ENCODE measurements at regions not wholly inside any gene's neighbourhood (a gene's known extent, or its start where the extent isn't known, plus 50 kb on each side); places are given as distances from the start of the nearest gene placed in this dataset.

DNA sequence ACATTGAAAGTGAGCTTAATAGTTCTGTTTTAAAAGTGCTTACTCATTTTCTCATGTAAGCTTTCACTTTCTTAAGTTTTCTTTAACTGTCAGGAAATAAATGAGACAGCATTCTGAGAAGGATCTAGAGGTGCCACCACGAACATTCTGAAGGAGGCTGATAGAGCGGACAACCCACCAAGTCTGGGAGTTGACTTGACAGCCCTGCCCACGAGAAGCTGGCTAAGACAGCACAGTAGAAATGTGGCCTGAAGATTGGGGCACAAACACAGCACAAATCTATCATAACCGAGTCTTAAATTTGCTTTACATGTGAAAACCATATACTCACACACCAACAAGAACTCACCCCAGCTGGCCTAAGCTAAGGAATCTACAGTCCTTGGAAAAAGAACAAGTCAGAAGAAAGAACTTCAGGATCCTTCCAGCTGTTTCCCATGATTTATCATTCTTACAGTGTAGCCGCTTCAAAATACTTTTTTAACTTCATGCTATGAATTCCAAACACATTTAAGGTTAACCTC, 144.2 kb upstream of the TNFAIP3 start:
- Histone ChIP-seq H3K4me3 (ENCODE audit: low read length) (no peak overlapping the region), H3K9me3 (ENCODE audit: control insufficient read depth, insufficient read depth, low read length) (no peaks in the 10 kb centered on the region), H3K27me3 (ENCODE audit: control insufficient read depth, insufficient read depth, low read length) (no peaks in the 10 kb centered on the region), H3K27ac (ENCODE audit: low read length) (no peak overlapping the region), H3K36me3 (ENCODE audit: control insufficient read depth, insufficient read depth, low read length) (no peaks in the 10 kb centered on the region), H3K4me1 (ENCODE audit: control insufficient read depth, insufficient read depth, low read length) (no peaks in the 10 kb centered on the region)
- DNase-seq (ENCODE audit: low read depth, low spot score), result no peak
- no CpG with 5 or more reads among the region's 5 CpGs for WGBS (ENCODE audit: insufficient coverage, insufficient read length)

DNA sequence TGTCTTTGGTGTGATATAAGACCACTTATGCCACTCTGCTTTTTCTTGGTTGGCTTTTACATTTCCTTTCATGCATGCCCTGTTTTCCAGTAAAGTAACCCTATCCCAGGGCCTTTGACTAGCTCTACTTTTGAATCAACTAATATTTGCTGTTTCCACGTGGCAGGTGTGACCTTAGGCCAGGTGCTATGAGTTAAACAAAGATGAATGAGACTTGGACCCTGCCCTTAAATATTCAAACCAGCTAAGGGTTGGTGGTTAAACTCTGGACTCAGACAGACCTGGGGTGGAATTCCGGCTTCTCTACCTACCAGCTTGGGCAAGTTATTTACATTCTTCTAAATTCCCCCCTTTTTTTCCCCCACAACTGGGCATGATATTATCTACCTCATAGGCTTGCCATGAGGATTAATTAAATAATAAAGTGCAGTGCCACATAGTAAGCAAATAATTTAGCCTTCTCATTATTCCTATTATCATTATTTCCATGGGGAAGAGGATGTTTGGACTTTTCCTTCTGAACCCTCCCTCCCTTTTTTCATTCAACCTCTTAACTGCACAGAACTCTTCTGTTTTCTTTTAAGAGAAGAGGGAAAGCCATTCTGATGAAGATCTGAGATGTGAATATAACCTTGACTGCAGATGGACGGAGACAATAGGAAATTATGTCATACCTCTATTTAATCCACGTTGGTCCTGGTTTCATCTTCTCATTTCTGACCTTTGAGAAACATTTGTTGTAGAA, 143.6 kb upstream of the TNFAIP3 start:
- Histone ChIP-seq H3K4me1 (ENCODE audit: control insufficient read depth, insufficient read depth, low read length) (no peaks in the 10 kb centered on the region), H3K9me3 (ENCODE audit: control insufficient read depth, insufficient read depth, low read length) (no peaks in the 10 kb centered on the region), H3K27me3 (ENCODE audit: control insufficient read depth, insufficient read depth, low read length) (no peaks in the 10 kb centered on the region), H3K4me3 (ENCODE audit: low read length) (no peak overlapping the region), H3K27ac (ENCODE audit: low read length) (no peak overlapping the region), H3K36me3 (ENCODE audit: control insufficient read depth, insufficient read depth, low read length) (no peaks in the 10 kb centered on the region)
- WGBS (ENCODE audit: insufficient coverage, insufficient read length), result no CpG with 5 or more reads among the region's 4 CpGs
- no peak for DNase-seq (ENCODE audit: low read depth, low spot score)

DNA sequence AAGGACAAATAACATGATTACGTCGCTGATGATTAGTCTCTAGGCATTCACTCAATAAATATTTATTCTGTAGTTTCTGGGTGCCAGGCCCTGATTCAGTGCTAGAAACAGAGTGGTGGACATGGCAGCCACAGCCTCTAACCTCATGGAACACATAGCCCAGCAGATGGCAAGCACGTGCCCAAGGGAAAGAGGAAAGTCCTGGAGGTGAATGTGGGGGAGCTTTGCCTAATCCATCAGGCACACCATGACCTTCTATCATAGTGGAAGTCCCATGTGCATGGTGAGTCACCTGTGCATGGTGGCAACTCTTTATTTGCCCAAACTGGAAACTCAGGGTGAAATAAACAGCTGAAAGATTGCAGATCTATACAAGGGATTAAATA, 143.0 kb upstream of the TNFAIP3 start:
- H3K9me3 ChIP-seq (ENCODE audit: control insufficient read depth, insufficient read depth, low read length), result no peaks in the 10 kb centered on the region
- no peaks in the 10 kb centered on the region for H3K27me3 ChIP-seq (ENCODE audit: control insufficient read depth, insufficient read depth, low read length)
- H3K4me1 ChIP-seq (ENCODE audit: control insufficient read depth, insufficient read depth, low read length), result no peaks in the 10 kb centered on the region
- no peak overlapping the region for H3K4me3 ChIP-seq (ENCODE audit: low read length)
- H3K27ac ChIP-seq (ENCODE audit: low read length), result no peak overlapping the region
- WGBS (ENCODE audit: insufficient coverage, insufficient read length), result no CpG with 5 or more reads among the region's 3 CpGs
- H3K36me3 ChIP-seq (ENCODE audit: control insufficient read depth, insufficient read depth, low read length), result no peaks in the 10 kb centered on the region
- no peak for DNase-seq (ENCODE audit: low read depth, low spot score)

- no CpG with 5 or more reads among the region's 10 CpGs for WGBS (ENCODE audit: insufficient coverage, insufficient read length)
- no peak for DNase-seq (ENCODE audit: low read depth, low spot score)
- no peaks in the 10 kb centered on the region for H3K27me3 ChIP-seq (ENCODE audit: control insufficient read depth, insufficient read depth, low read length)
- H3K9me3 ChIP-seq (ENCODE audit: control insufficient read depth, insufficient read depth, low read length), result no peaks in the 10 kb centered on the region
- H3K4me3 ChIP-seq (ENCODE audit: low read length), result no peak overlapping the region
- no peaks in the 10 kb centered on the region for H3K36me3 ChIP-seq (ENCODE audit: control insufficient read depth, insufficient read depth, low read length)
- H3K27ac ChIP-seq (ENCODE audit: low read length), result no peak overlapping the region
- H3K4me1 ChIP-seq (ENCODE audit: control insufficient read depth, insufficient read depth, low read length), result no peaks in the 10 kb centered on the region
These were observed 142.4 kb upstream of the TNFAIP3 start for GRCh38 chr6:137724495-137725211.

DNA sequence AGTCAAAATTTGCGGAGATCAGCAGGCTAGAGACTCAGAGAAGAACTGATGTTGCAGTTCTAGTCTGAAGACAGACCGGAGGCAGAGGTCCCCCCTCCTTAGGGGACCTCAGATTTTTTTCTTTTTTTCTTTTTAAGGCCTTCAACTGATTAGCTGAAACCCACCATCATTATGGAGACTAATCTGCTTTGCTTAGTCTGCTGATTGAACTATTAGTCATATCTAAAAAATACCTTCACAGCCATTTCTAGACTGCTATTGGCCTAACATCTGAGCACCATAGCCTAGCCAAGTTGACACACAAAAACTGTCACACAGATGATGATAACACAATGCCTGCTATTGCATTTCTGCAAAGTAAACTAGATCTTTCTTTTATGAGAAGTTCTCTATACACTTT, 141.1 kb upstream of the TNFAIP3 start:
- Histone ChIP-seq H3K27ac (ENCODE audit: low read length) (no peak overlapping the region), H3K9me3 (ENCODE audit: control insufficient read depth, insufficient read depth, low read length) (no peaks in the 10 kb centered on the region), H3K4me1 (ENCODE audit: control insufficient read depth, insufficient read depth, low read length) (no peaks in the 10 kb centered on the region), H3K36me3 (ENCODE audit: control insufficient read depth, insufficient read depth, low read length) (no peaks in the 10 kb centered on the region), H3K4me3 (ENCODE audit: low read length) (no peak overlapping the region), H3K27me3 (ENCODE audit: control insufficient read depth, insufficient read depth, low read length) (no peaks in the 10 kb centered on the region)
- WGBS (ENCODE audit: insufficient coverage, insufficient read length), result no CpG with 5 or more reads among the region's 2 CpGs
- no peak for DNase-seq (ENCODE audit: low read depth, low spot score)

DNA sequence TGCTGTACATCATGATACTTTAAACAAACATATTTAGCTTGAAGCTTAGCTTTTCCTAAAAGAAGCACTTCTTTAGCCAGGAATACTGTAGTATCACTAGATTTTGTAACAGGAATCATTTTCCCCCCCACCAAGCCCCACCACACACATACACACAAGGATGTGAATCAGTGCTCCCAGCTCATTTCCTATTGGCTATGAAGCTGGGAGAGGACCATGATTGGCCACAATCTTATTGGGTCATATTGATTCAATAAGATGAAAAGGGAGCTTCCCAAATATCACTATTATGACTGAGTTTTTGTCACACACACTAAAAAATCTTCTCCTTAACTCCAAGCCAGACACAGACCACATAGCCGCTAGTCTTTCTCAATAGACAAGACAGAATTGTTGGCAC, 140.5 kb upstream of the TNFAIP3 start:
- Histone ChIP-seq H3K27ac (ENCODE audit: low read length) (no peak overlapping the region), H3K36me3 (ENCODE audit: control insufficient read depth, insufficient read depth, low read length) (no peaks in the 10 kb centered on the region), H3K4me3 (ENCODE audit: low read length) (no peak overlapping the region), H3K27me3 (ENCODE audit: control insufficient read depth, insufficient read depth, low read length) (no peaks in the 10 kb centered on the region), H3K9me3 (ENCODE audit: control insufficient read depth, insufficient read depth, low read length) (no peaks in the 10 kb centered on the region), H3K4me1 (ENCODE audit: control insufficient read depth, insufficient read depth, low read length) (no peaks in the 10 kb centered on the region)
- DNase-seq (ENCODE audit: low read depth, low spot score), result no peak
- no CpG with 5 or more reads among the region's 1 CpG for WGBS (ENCODE audit: insufficient coverage, insufficient read length)

DNA sequence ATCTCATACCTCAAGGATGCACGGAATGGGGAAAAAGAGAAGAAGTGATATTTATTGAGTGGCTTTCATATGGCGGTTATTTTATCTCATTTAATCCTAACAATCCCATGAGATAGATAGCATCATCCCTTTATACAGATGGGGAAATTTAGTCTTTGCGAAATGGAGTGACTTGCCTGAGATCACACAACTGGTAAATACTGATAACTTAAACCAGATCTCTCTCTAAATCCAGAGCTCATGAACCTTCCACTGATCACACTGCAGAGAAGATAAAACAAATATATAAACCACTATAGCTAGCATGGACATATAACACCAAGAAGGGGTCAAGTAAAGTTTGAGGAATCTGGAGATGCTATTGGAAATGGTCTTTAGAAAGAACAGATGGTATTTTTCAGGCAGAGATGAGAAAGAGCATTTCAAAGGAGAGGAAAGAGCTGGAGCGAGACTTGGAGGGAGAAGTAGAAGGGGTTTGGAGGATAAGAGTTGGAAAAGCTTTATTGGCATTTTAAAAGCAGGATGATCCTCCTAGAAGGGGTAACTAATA, 139.8 kb upstream of the TNFAIP3 start:
- no peaks in the 10 kb centered on the region for H3K27me3 ChIP-seq (ENCODE audit: control insufficient read depth, insufficient read depth, low read length)
- WGBS (ENCODE audit: insufficient coverage, insufficient read length), result 100% methylated on average over 1 of the region's 4 CpGs
- H3K4me3 ChIP-seq (ENCODE audit: low read length), result no peak overlapping the region
- no peak for DNase-seq (ENCODE audit: low read depth, low spot score)
- H3K9me3 ChIP-seq (ENCODE audit: control insufficient read depth, insufficient read depth, low read length), result no peaks in the 10 kb centered on the region
- H3K4me1 ChIP-seq (ENCODE audit: control insufficient read depth, insufficient read depth, low read length), result no peaks in the 10 kb centered on the region
- H3K27ac ChIP-seq (ENCODE audit: low read length), result no peak overlapping the region
- H3K36me3 ChIP-seq (ENCODE audit: control insufficient read depth, insufficient read depth, low read length), result no peaks in the 10 kb centered on the region

GRCh38 chr6:137728386-137729349, 138.4 kb upstream of the TNFAIP3 start:
- Histone ChIP-seq H3K27me3 (ENCODE audit: control insufficient read depth, insufficient read depth, low read length) (no peaks in the 10 kb centered on the region), H3K4me3 (ENCODE audit: low read length) (no peak overlapping the region), H3K4me1 (ENCODE audit: control insufficient read depth, insufficient read depth, low read length) (no peaks in the 10 kb centered on the region), H3K9me3 (ENCODE audit: control insufficient read depth, insufficient read depth, low read length) (no peaks in the 10 kb centered on the region), H3K36me3 (ENCODE audit: control insufficient read depth, insufficient read depth, low read length) (no peaks in the 10 kb centered on the region), H3K27ac (ENCODE audit: low read length) (no peak overlapping the region)
- WGBS (ENCODE audit: insufficient coverage, insufficient read length), result no CpG with 5 or more reads among the region's 6 CpGs
- DNase-seq (ENCODE audit: low read depth, low spot score), result no peak

- H3K9me3 ChIP-seq (ENCODE audit: control insufficient read depth, insufficient read depth, low read length), result no peaks in the 10 kb centered on the region
- H3K27ac ChIP-seq (ENCODE audit: low read length), result no peak overlapping the region
- no peak overlapping the region for H3K4me3 ChIP-seq (ENCODE audit: low read length)
- H3K27me3 ChIP-seq (ENCODE audit: control insufficient read depth, insufficient read depth, low read length), result no peaks in the 10 kb centered on the region
- no CpG with 5 or more reads among the region's 6 CpGs for WGBS (ENCODE audit: insufficient coverage, insufficient read length)
- DNase-seq (ENCODE audit: low read depth, low spot score), result no peak
- no peaks in the 10 kb centered on the region for H3K36me3 ChIP-seq (ENCODE audit: control insufficient read depth, insufficient read depth, low read length)
- H3K4me1 ChIP-seq (ENCODE audit: control insufficient read depth, insufficient read depth, low read length), result no peaks in the 10 kb centered on the region
These were observed 137.0 kb upstream of the TNFAIP3 start for GRCh38 chr6:137729866-137730629.

Data from iPS DF 6.9 (cell line).